H1 (cell line): ENCODE measurements at regions not wholly inside any gene's neighbourhood (a gene's known extent, or its start where the extent isn't known, plus 50 kb on each side); places are given as distances from the start of the nearest gene placed in this dataset.

Source experiments
- CTCF ChIA-PET: fragments of 300-600 bp; sonication (Branson Sonifier 250); formaldehyde crosslinking; loops from one replicate; lab custom pipeline; 2021; ENCODE audit not compliant: partially characterized antibody; lab: Charles Lee
- POLR2A ChIA-PET: fragments of 300-600 bp; sonication (Branson Sonifier 250); formaldehyde crosslinking; loops from one replicate; lab custom pipeline; 2021; ENCODE audit warnings: inconsistent platforms; ENCODE audit not compliant: partially characterized antibody; lab: Charles Lee
- DNase-seq, 2 experiments: peaks; one replicate each; pipeline versions ENCODE4 v3.0.0 to v3.0.0-alpha.2; 2010 to 2022; ENCODE audit warnings: low spot score in 2 of 2, low read depth in 1 of 2, mixed read lengths in 1 of 2
- FAIRE-seq: peaks from 2 replicates; lab custom pipeline; 2011; peaks lifted over from hg19 to GRCh38; lab: Jason Lieb, UNC
- H2AFZ ChIP-seq: 2 replicates; pipeline ENCODE4 v1.8.1; 2012; ENCODE audit warnings: low read length, inconsistent platforms
- H2AK5ac ChIP-seq: 2 replicates; pipeline ENCODE4 v1.6.1; 2013; ENCODE audit warnings: low read depth, low read length
- H2BK120ac ChIP-seq: replicated peaks from 2 replicates; pipeline ENCODE3; 2013; ENCODE audit warnings: low read depth, low read length, inconsistent platforms
- H2BK12ac ChIP-seq: 2 replicates; pipeline ENCODE4 v1.6.1; 2013; ENCODE audit warnings: low read depth, low read length
- H2BK15ac ChIP-seq: 2 replicates; pipeline ENCODE4 v1.6.1; 2013; ENCODE audit warnings: low read length
- H2BK20ac ChIP-seq: 2 replicates; pipeline ENCODE4 v1.6.1; 2013; ENCODE audit warnings: low read length
- H2BK5ac ChIP-seq: 2 replicates; pipeline ENCODE4 v1.6.1; 2013; ENCODE audit warnings: low read depth, low read length
- H3K14ac ChIP-seq: 2 replicates; pipeline ENCODE4 v1.6.1; 2013; ENCODE audit warnings: inconsistent platforms; ENCODE audit not compliant: insufficient read length
- H3K18ac ChIP-seq: 2 replicates; pipeline ENCODE4 v1.6.1; 2013; ENCODE audit warnings: low read length; ENCODE audit errors: extremely low read depth
- H3K23ac ChIP-seq: 2 replicates; pipeline ENCODE4 v1.6.1; 2013; ENCODE audit warnings: inconsistent platforms; ENCODE audit not compliant: insufficient read length
- H3K23me2 ChIP-seq: 2 replicates; pipeline ENCODE4 v1.6.1; 2013; ENCODE audit warnings: low read depth, low read length
- H3K27ac ChIP-seq: 2 replicates; pipeline ENCODE4 v1.6.1; 2011; ENCODE audit warnings: low read depth, low read length, inconsistent platforms
- H3K27me3 ChIP-seq, 4 experiments: replicated peaks in 1 of 4; 1 replicate in 1 of 4; 2 replicates in 3 of 4; pipeline versions ENCODE4 v1.6.1 to v1.8.1; 2011 to 2013; ENCODE audit warnings: low read length in 3 of 4, mild to moderate bottlenecking in 3 of 4, inconsistent platforms in 2 of 4, mixed read lengths in 2 of 4, moderate library complexity in 1 of 4; ENCODE audit not compliant: control insufficient read depth in 3 of 4, insufficient read depth in 3 of 4; ENCODE audit errors: extremely low read depth in 1 of 4
- H3K36me3 ChIP-seq, 4 experiments: 2 replicates each; pipeline versions ENCODE4 v1.6.1 to v1.8.1; 2011 to 2013; ENCODE audit warnings: mild to moderate bottlenecking in 4 of 4, low read length in 3 of 4, moderate library complexity in 2 of 4, control low read depth in 1 of 4, inconsistent platforms in 1 of 4; ENCODE audit not compliant: insufficient read depth in 4 of 4, control insufficient read depth in 2 of 4
- H3K4ac ChIP-seq: replicated peaks from 2 replicates; pipeline ENCODE3; 2013; ENCODE audit warnings: low read length, low read depth, mixed read lengths, inconsistent platforms; ENCODE audit not compliant: insufficient read length
- H3K4me1 ChIP-seq, 4 experiments: replicated peaks in 1 of 4; 1 replicate in 1 of 4; 2 replicates in 3 of 4; pipeline versions ENCODE4 v1.6.1 to v1.8.1; 2011 to 2013; ENCODE audit warnings: low read length in 3 of 4, inconsistent platforms in 2 of 4, mixed read lengths in 1 of 4; ENCODE audit not compliant: insufficient read depth in 4 of 4, control insufficient read depth in 3 of 4
- H3K4me2 ChIP-seq, 2 experiments: 2 replicates each; pipeline versions ENCODE4 v1.6.1 to v1.8.1; 2011 to 2013; ENCODE audit warnings: low read depth in 2 of 2, low read length in 2 of 2, control low read depth in 1 of 2, inconsistent platforms in 1 of 2, mild to moderate bottlenecking in 1 of 2; ENCODE audit not compliant: insufficient read depth in 1 of 2
- H3K4me3 ChIP-seq, 4 experiments: fragments of 200-600, 300-600 bp in 1 of 4; sonication (generic), shearing (Covaris generic), sonication (Bioruptor Twin) in 1 of 4; 2 replicates each; pipeline versions ENCODE4 v1.5.1 to v1.8.1; 2011 to 2016; ENCODE audit warnings: low read length in 4 of 4, low read depth in 3 of 4, control low read depth in 2 of 4, inconsistent platforms in 2 of 4, mild to moderate bottlenecking in 2 of 4, mixed read lengths in 1 of 4, moderate library complexity in 1 of 4; ENCODE audit not compliant: insufficient read depth in 2 of 4; ENCODE audit errors: extremely low read depth in 1 of 4
- H3K56ac ChIP-seq: replicated peaks from 2 replicates; pipeline ENCODE3; 2013; ENCODE audit warnings: low read depth, mild to moderate bottlenecking, mixed read lengths, low read length, inconsistent platforms; ENCODE audit not compliant: insufficient read length
- H3K79me1 ChIP-seq: 2 replicates; pipeline ENCODE4 v1.6.1; 2013; ENCODE audit warnings: low read depth, low read length, control low read depth
- H3K79me2 ChIP-seq, 2 experiments: 2 replicates each; pipeline versions ENCODE4 v1.6.1 to v1.8.1; 2012 to 2013; ENCODE audit warnings: low read length in 2 of 2, mild to moderate bottlenecking in 2 of 2, inconsistent platforms in 1 of 2; ENCODE audit not compliant: insufficient read depth in 2 of 2, control insufficient read depth in 1 of 2
- H3K9ac ChIP-seq, 4 experiments: replicated peaks in 1 of 4; 1 replicate in 1 of 4; 2 replicates in 3 of 4; pipeline versions ENCODE4 v1.6.1 to v1.8.1; 2011 to 2013; ENCODE audit warnings: low read depth in 3 of 4, low read length in 3 of 4, control low read depth in 2 of 4, mild to moderate bottlenecking in 2 of 4, moderate library complexity in 2 of 4, inconsistent platforms in 1 of 4; ENCODE audit errors: extremely low read depth in 1 of 4
- H3K9me3 ChIP-seq, 2 experiments: 2 replicates each; pipeline versions ENCODE4 v1.6.1 to v1.8.1; 2012 to 2013; ENCODE audit warnings: mild to moderate bottlenecking in 2 of 2, moderate library complexity in 2 of 2, control low read depth in 1 of 2, inconsistent platforms in 1 of 2, low read depth in 1 of 2, low read length in 1 of 2, mixed read lengths in 1 of 2; ENCODE audit not compliant: insufficient read depth in 2 of 2
- H4K20me1 ChIP-seq, 2 experiments: replicated peaks in 1 of 2; 2 replicates each; pipeline versions ENCODE3 to v1.8.1; 2011 to 2013; ENCODE audit warnings: inconsistent platforms in 2 of 2, low read length in 2 of 2, mild to moderate bottlenecking in 1 of 2; ENCODE audit not compliant: insufficient read depth in 2 of 2, control insufficient read depth in 1 of 2
- H4K5ac ChIP-seq: 2 replicates; pipeline ENCODE4 v1.6.1; 2013; ENCODE audit warnings: low read length, low read depth, mixed read lengths, inconsistent platforms; ENCODE audit not compliant: insufficient read length
- H4K8ac ChIP-seq: 2 replicates; pipeline ENCODE4 v1.8.0; 2013; ENCODE audit warnings: mild to moderate bottlenecking, moderate library complexity, low read length, inconsistent platforms; ENCODE audit not compliant: insufficient read depth; ENCODE audit errors: extremely low read depth
- H4K91ac ChIP-seq: replicated peaks from 2 replicates; pipeline ENCODE3; 2013; ENCODE audit warnings: low read length, mixed read lengths, inconsistent platforms; ENCODE audit not compliant: insufficient read length
- HDAC6 ChIP-seq: IDR thresholded peaks from one replicate; pipeline ENCODE4 v1.7.1; 2012; ENCODE audit warnings: low read depth, mild to moderate bottlenecking, inconsistent platforms, low read length, moderate library complexity
- POLR2A ChIP-seq, 2 experiments: IDR thresholded peaks; 1 replicate in 1 of 2; 2 replicates in 1 of 2; pipeline ENCODE4 v1.6.1; 2011; ENCODE audit warnings: low read depth in 2 of 2, low read length in 2 of 2, mild to moderate bottlenecking in 2 of 2; ENCODE audit errors: control extremely low read depth in 1 of 2
- WGBS, 2 experiments: shearing (Covaris generic) in 1 of 2; methylation state at CpG; one replicate each; pipeline versions ENCODE4 v1.1.6 to v1.1.7; 2013 to 2015; ENCODE audit warnings: low lambda C conversion rate in 2 of 2, mixed read lengths in 2 of 2, inconsistent platforms in 1 of 2, low coverage in 1 of 2, missing lambda C conversion rate in 1 of 2; ENCODE audit not compliant: insufficient replicate concordance in 2 of 2, insufficient coverage in 1 of 2, insufficient read length in 1 of 2; ENCODE audit errors: extremely low coverage in 1 of 2, missing lambda C conversion rate in 1 of 2; 5-methylcytosine and 5-hydroxymethylcytosine counted together

- Histone ChIP-seq H2AK5ac (no peak overlapping the region), H3K14ac (no peak overlapping the region), H3K79me2 (no peaks in the 10 kb centered on the region), H3K4me3 (no peak overlapping the region), H2BK120ac (no peak overlapping the region), H2BK15ac (no peak overlapping the region), H3K27ac (no peak overlapping the region), H3K36me3 (no peaks in the 10 kb centered on the region), H3K18ac (no peak overlapping the region), H2BK20ac (no peak overlapping the region), H3K27me3 (no peaks in the 10 kb centered on the region), H4K20me1 (no peaks in the 10 kb centered on the region), H3K4ac (no peak overlapping the region), H3K4me2 (no peak overlapping the region), H3K56ac (no peak overlapping the region), H4K5ac (no peak overlapping the region), H3K4me1 (0 out of 7 replicates have a peak, but pooled peaks cover 0 to 2% (median 0%) of the 10 kb centered on the region in 4 experiments), H3K23me2 (0 out of 2 replicates have a peak, but pooled peaks cover 2% of the 10 kb centered on the region), H4K8ac (no peak overlapping the region), H3K9ac (no peak overlapping the region), H2BK5ac (no peak overlapping the region), H3K79me1 (no peaks in the 10 kb centered on the region), H3K23ac (no peak overlapping the region), H2BK12ac (no peak overlapping the region), H4K91ac (no peak overlapping the region), H3K9me3 (no peaks in the 10 kb centered on the region), H2AFZ (no peak overlapping the region)
- WGBS, 2 experiments: 99% methylated on average over 6 of the region's 6 CpGs; no CpG with 5 or more reads in 1 of the 2 experiments
- ChIA-PET POLR2A (no interaction called here), CTCF (interaction anchor here (1.4 to 3.9 kb wide), 3 partner anchors 15 to 23 kb away, joined by 4 to 21 read pairs (median 5); no protein-coding TSS in a partner anchor)
- DNase-seq: no peak
- no peak for FAIRE-seq
- no peak for TF ChIP-seq HDAC6
- TF ChIP-seq POLR2A (IDR thresholded peaks at IDR 0.05; ENCODE audit: control extremely low read depth in 1 of 2, low read depth in 2 of 2, low read length in 2 of 2): no peak
Observed at GRCh38 chr10:128514536-128514935, 388.3 kb upstream of the MKI67 start.
